ENCODE measurements at regions not wholly inside any gene's neighbourhood (a gene's known extent, or its start where the extent isn't known, plus 50 kb on each side); places are given as distances from the start of the nearest gene placed in this dataset.

DNA sequence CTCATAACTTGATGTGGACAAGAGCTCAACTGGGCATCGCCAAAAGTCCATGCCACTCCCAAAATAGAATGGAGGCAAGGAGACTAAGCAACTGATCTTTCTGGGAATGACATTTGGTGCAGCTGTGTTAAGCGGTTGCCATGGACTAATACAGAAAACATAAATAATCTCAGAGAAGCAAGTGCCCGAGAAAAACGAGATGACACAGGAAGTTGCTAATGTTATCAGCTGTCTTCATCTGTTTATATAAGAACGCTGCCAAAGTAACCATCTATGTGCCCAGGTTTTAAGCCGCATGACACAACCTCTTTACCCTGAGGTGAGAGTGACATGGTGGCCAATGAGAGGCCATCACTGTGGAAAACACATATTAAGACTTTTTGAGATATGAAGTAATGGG lies 54.9 kb upstream of the SACS start:
- no peak overlapping the region for H3K4me3 ChIP-seq (ENCODE audit: low read depth in 1 of 3, low read length in 3 of 3)
- DNase-seq (no peak), FAIRE-seq (no peak)
- H3K4me1 ChIP-seq (ENCODE audit: control insufficient read depth in 3 of 3, insufficient read depth in 2 of 3, low read depth in 1 of 3, low read length in 2 of 3) = no peaks in the 10 kb centered on the region
- no peaks in the 10 kb centered on the region for H3K9me3 ChIP-seq (ENCODE audit: control insufficient read depth in 2 of 2, insufficient read depth in 1 of 2, low read depth in 1 of 2, low read length in 1 of 2)
- 44 to 63% (median 58%) methylated on average over 6 of the region's 6 CpGs for WGBS, 3 donors
- no peaks in the 10 kb centered on the region for H3K36me3 ChIP-seq (ENCODE audit: control insufficient read depth in 3 of 3, insufficient read depth in 2 of 3, low read depth in 1 of 3, low read length in 3 of 3)
- H3K27ac ChIP-seq (ENCODE audit: low read depth in 1 of 3, low read length in 2 of 3) = no peak overlapping the region
- no peaks in the 10 kb centered on the region for H3K27me3 ChIP-seq (ENCODE audit: control insufficient read depth in 3 of 3, insufficient read depth in 3 of 3, low read length in 3 of 3)

DNA sequence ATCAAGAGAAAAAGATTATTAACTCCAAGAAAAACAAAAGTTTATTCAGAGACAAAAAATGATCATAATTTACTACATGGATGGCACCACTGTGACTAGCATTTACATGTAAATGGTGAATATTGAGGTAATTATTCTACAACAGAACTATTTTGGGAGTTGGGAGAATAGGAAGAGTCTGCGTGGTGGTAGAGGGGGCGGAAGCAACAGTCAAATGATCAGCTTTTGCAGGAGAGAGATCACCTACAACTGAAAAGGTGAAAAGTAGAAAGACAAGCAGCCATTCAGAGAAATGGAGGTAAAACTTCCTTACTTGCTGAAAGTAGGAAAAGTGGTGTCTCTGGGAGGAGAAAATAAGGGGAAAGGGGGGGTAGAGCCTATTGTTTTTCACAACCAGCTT lies 62.8 kb upstream of the SACS start:
- no peaks in the 10 kb centered on the region for H3K27me3 ChIP-seq (ENCODE audit: control insufficient read depth in 3 of 3, insufficient read depth in 3 of 3, low read length in 3 of 3)
- no peaks in the 10 kb centered on the region for H3K36me3 ChIP-seq (ENCODE audit: control insufficient read depth in 3 of 3, insufficient read depth in 2 of 3, low read depth in 1 of 3, low read length in 3 of 3)
- FAIRE-seq = no peak
- DNase-seq = no peak
- 89 to 92% (median 90%) methylated on average over 2 of the region's 2 CpGs for WGBS, 3 donors
- H3K9me3 ChIP-seq (ENCODE audit: control insufficient read depth in 2 of 2, insufficient read depth in 1 of 2, low read depth in 1 of 2, low read length in 1 of 2) = no peaks in the 10 kb centered on the region
- no peak overlapping the region for H3K27ac ChIP-seq (ENCODE audit: low read depth in 1 of 3, low read length in 2 of 3)
- no peaks in the 10 kb centered on the region for H3K4me1 ChIP-seq (ENCODE audit: control insufficient read depth in 3 of 3, insufficient read depth in 2 of 3, low read depth in 1 of 3, low read length in 2 of 3)
- H3K4me3 ChIP-seq (ENCODE audit: low read depth in 1 of 3, low read length in 3 of 3) = no peak overlapping the region

DNA sequence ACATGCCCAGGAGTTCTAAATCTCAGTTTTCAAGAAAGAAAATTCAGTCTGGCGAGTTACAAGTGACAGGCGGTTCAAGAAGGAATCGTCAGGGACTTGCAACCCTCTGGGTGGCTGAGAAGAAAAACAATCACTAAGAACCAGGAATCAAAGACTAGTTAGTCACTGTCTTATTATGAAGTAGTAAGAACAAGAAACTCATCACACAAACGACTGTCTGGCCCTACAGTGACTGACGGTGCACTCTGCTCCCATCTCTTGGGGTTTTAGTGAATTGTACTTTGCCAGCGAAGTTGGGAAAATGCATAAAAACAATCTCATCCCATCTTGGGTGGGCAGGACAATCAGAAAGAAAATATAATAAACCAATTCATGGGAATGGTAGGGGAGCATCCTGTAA lies 63.7 kb upstream of the SACS start:
- no peaks in the 10 kb centered on the region for H3K27me3 ChIP-seq (ENCODE audit: control insufficient read depth in 3 of 3, insufficient read depth in 3 of 3, low read length in 3 of 3)
- no peak for FAIRE-seq
- no peak overlapping the region for H3K4me3 ChIP-seq (ENCODE audit: low read depth in 1 of 3, low read length in 3 of 3)
- no peaks in the 10 kb centered on the region for H3K36me3 ChIP-seq (ENCODE audit: control insufficient read depth in 3 of 3, insufficient read depth in 2 of 3, low read depth in 1 of 3, low read length in 3 of 3)
- 73 to 81% (median 80%) methylated on average over 6 of the region's 6 CpGs for WGBS, 3 donors
- H3K27ac ChIP-seq (ENCODE audit: low read depth in 1 of 3, low read length in 2 of 3) = no peak overlapping the region
- DNase-seq = no peak
- H3K9me3 ChIP-seq (ENCODE audit: control insufficient read depth in 2 of 2, insufficient read depth in 1 of 2, low read depth in 1 of 2, low read length in 1 of 2) = no peaks in the 10 kb centered on the region
- no peaks in the 10 kb centered on the region for H3K4me1 ChIP-seq (ENCODE audit: control insufficient read depth in 3 of 3, insufficient read depth in 2 of 3, low read depth in 1 of 3, low read length in 2 of 3)

- WGBS, 3 donors = 57 to 82% (median 67%) methylated on average over 4 of the region's 4 CpGs
- Histone ChIP-seq H3K36me3 (ENCODE audit: control insufficient read depth in 3 of 3, insufficient read depth in 2 of 3, low read depth in 1 of 3, low read length in 3 of 3) (no peaks in the 10 kb centered on the region), H3K4me1 (ENCODE audit: control insufficient read depth in 3 of 3, insufficient read depth in 2 of 3, low read depth in 1 of 3, low read length in 2 of 3) (no peaks in the 10 kb centered on the region), H3K27me3 (ENCODE audit: control insufficient read depth in 3 of 3, insufficient read depth in 3 of 3, low read length in 3 of 3) (peaks cover 0 to 1% (median 0%) of the 10 kb centered on the region in 3 donors), H3K27ac (ENCODE audit: low read depth in 1 of 3, low read length in 2 of 3) (no peak overlapping the region), H3K4me3 (ENCODE audit: low read depth in 1 of 3, low read length in 3 of 3) (no peak overlapping the region), H3K9me3 (ENCODE audit: control insufficient read depth in 2 of 2, insufficient read depth in 1 of 2, low read depth in 1 of 2, low read length in 1 of 2) (no peaks in the 10 kb centered on the region)
- FAIRE-seq = no peak
- DNase-seq = no peak
These were observed 67.3 kb upstream of the SACS start for GRCh38 chr13:23500849-23501248.

DNA sequence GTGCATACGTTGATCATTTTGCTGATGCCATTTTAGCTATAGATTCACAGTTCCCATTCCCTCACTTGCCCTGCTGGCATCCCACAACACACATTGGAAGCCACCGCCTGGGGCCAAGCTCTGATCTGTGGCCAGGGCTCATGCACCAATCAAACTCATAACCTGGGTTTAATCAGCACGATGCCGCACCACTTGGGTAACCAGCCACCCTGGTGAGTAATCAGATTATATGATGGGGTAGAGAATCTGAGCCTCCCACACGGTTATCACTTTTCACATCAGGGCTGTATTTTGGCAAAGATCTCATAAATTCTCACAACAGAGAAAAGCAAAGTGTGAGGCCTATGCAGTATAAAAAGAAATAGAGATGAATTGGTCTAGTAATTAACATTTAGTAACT lies 66.0 kb upstream of the TNFRSF19 start:
- WGBS, 3 donors = 80 to 88% (median 85%) methylated on average over 5 of the region's 5 CpGs
- H3K27me3 ChIP-seq (ENCODE audit: control insufficient read depth in 3 of 3, insufficient read depth in 3 of 3, low read length in 3 of 3) = peaks cover 0 to 1% (median 0%) of the 10 kb centered on the region in 3 donors
- no peak for FAIRE-seq
- H3K36me3 ChIP-seq (ENCODE audit: control insufficient read depth in 3 of 3, insufficient read depth in 2 of 3, low read depth in 1 of 3, low read length in 3 of 3) = no peaks in the 10 kb centered on the region
- H3K9me3 ChIP-seq (ENCODE audit: control insufficient read depth in 2 of 2, insufficient read depth in 1 of 2, low read depth in 1 of 2, low read length in 1 of 2) = no peaks in the 10 kb centered on the region
- H3K4me3 ChIP-seq (ENCODE audit: low read depth in 1 of 3, low read length in 3 of 3) = no peak overlapping the region
- DNase-seq = no peak
- H3K4me1 ChIP-seq (ENCODE audit: control insufficient read depth in 3 of 3, insufficient read depth in 2 of 3, low read depth in 1 of 3, low read length in 2 of 3) = no peaks in the 10 kb centered on the region
- H3K27ac ChIP-seq (ENCODE audit: low read depth in 1 of 3, low read length in 2 of 3) = no peak overlapping the region

DNA sequence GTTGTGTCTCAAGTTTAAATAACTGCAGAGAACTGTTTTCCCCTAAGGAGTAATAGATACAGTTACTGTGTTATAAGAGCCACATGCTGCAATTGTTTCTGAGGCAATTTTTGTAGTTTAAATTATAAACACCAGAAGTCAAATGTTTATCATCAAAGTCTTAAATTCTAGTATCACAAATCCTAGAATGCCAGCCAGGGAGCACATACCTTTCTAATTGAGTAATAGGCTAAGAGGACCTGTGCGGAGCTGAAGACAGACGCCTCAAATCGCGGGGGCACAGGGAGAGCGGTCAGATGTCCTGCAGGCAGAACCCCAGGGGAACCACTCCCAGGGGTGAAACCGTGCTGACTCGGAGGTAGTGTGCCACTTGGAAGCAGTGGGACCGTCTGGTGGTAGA lies 65.2 kb upstream of the TNFRSF19 start:
- no peaks in the 10 kb centered on the region for H3K36me3 ChIP-seq (ENCODE audit: control insufficient read depth in 3 of 3, insufficient read depth in 2 of 3, low read depth in 1 of 3, low read length in 3 of 3)
- H3K27ac ChIP-seq (ENCODE audit: low read depth in 1 of 3, low read length in 2 of 3) = no peak overlapping the region
- WGBS, 3 donors = 58 to 66% (median 63%) methylated on average over 8 of the region's 8 CpGs
- peaks cover 0 to 1% (median 0%) of the 10 kb centered on the region in 3 donors for H3K27me3 ChIP-seq (ENCODE audit: control insufficient read depth in 3 of 3, insufficient read depth in 3 of 3, low read length in 3 of 3)
- no peak for DNase-seq
- H3K9me3 ChIP-seq (ENCODE audit: control insufficient read depth in 2 of 2, insufficient read depth in 1 of 2, low read depth in 1 of 2, low read length in 1 of 2) = no peaks in the 10 kb centered on the region
- no peak for FAIRE-seq
- H3K4me1 ChIP-seq (ENCODE audit: control insufficient read depth in 3 of 3, insufficient read depth in 2 of 3, low read depth in 1 of 3, low read length in 2 of 3) = no peaks in the 10 kb centered on the region
- H3K4me3 ChIP-seq (ENCODE audit: low read depth in 1 of 3, low read length in 3 of 3) = no peak overlapping the region

DNA sequence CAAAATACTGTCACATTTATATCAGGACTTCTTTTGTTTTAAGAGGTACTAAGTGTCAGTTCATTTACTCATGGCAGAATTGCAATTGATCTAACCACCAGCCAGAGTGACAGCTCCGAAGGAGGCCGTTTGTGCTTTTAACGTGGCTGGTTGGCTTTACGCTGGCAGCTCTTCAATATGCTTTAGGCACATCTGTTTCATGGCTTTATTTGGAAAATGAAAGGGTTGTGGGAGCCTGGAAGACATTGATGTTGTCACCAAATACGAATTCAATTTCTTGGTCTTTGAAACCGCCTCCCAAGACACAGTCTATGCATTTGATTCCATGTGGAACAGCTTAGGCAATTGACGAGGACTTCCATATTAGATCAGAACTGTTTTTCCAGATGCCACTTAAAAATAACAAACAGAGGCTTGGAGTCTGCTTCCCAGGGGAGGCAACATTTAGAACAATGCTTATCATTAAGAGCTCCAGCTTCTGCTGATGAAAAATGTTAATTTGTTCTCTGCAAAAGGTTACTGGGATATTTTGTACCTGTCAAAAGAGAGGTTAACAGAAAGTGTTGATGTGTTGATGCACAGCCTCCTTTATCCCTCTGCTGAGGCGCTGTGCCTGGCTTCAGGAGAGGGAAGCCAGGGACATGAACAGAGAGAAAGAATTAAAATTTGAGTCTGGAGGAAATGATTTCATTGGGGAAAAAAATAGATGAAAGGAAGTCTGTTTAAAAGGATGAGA lies 64.0 kb upstream of the TNFRSF19 start:
- Histone ChIP-seq H3K27ac (ENCODE audit: low read depth in 1 of 3, low read length in 2 of 3) (no peak overlapping the region), H3K27me3 (ENCODE audit: control insufficient read depth in 3 of 3, insufficient read depth in 3 of 3, low read length in 3 of 3) (peaks cover 0 to 1% (median 0%) of the 10 kb centered on the region in 3 donors), H3K4me3 (ENCODE audit: low read depth in 1 of 3, low read length in 3 of 3) (no peak overlapping the region), H3K36me3 (ENCODE audit: control insufficient read depth in 3 of 3, insufficient read depth in 2 of 3, low read depth in 1 of 3, low read length in 3 of 3) (no peaks in the 10 kb centered on the region), H3K9me3 (ENCODE audit: control insufficient read depth in 2 of 2, insufficient read depth in 1 of 2, low read depth in 1 of 2, low read length in 1 of 2) (no peaks in the 10 kb centered on the region), H3K4me1 (ENCODE audit: control insufficient read depth in 3 of 3, insufficient read depth in 2 of 3, low read depth in 1 of 3, low read length in 2 of 3) (no peaks in the 10 kb centered on the region)
- DNase-seq (no peak), FAIRE-seq (no peak)
- 63 to 71% (median 64%) methylated on average over 8 of the region's 8 CpGs for WGBS, 3 donors

- Histone ChIP-seq H3K9me3 (ENCODE audit: control insufficient read depth in 2 of 2, insufficient read depth in 1 of 2, low read depth in 1 of 2, low read length in 1 of 2) (no peaks in the 10 kb centered on the region), H3K27ac (ENCODE audit: low read depth in 1 of 3, low read length in 2 of 3) (no peak overlapping the region), H3K4me1 (ENCODE audit: control insufficient read depth in 3 of 3, insufficient read depth in 2 of 3, low read depth in 1 of 3, low read length in 2 of 3) (no peaks in the 10 kb centered on the region), H3K4me3 (ENCODE audit: low read depth in 1 of 3, low read length in 3 of 3) (no peak overlapping the region), H3K36me3 (ENCODE audit: control insufficient read depth in 3 of 3, insufficient read depth in 2 of 3, low read depth in 1 of 3, low read length in 3 of 3) (no peaks in the 10 kb centered on the region), H3K27me3 (ENCODE audit: control insufficient read depth in 3 of 3, insufficient read depth in 3 of 3, low read length in 3 of 3) (peaks cover 0 to 1% (median 0%) of the 10 kb centered on the region in 3 donors)
- 80 to 85% (median 83%) methylated on average over 11 of the region's 11 CpGs for whole genome bisulfite sequencing, 3 donors
- FAIRE-seq (no peak), DNase-seq (no peak)
These were observed 63.4 kb upstream of the TNFRSF19 start for GRCh38 chr13:23506807-23507291.

Measured in small intestine (tissue), 7 donors.